ENCODE measurements at regions not wholly inside any gene's neighbourhood (a gene's known extent, or its start where the extent isn't known, plus 50 kb on each side); places are given as distances from the start of the nearest gene placed in this dataset.

GRCh38 chr10:128734161-128734560 is 607.9 kb upstream of the MKI67 start:
- FAIRE-seq, result no peak
- DNase-seq (ENCODE audit: low spot score), result no peak

- DNase-seq (ENCODE audit: low spot score), result no peak
- no peak for FAIRE-seq
These were observed 608.5 kb upstream of the MKI67 start for GRCh38 chr10:128734734-128735133.

- DNase-seq (ENCODE audit: low spot score), result no peak
- no peak for FAIRE-seq
These were observed 609.8 kb upstream of the MKI67 start for GRCh38 chr10:128735996-128736395.

GRCh38 chr10:128738386-128738915 is 612.2 kb upstream of the MKI67 start:
- DNase-seq (ENCODE audit: low spot score) (no peak), FAIRE-seq (no peak)

GRCh38 chr10:128739930-128740329 is 613.7 kb upstream of the MKI67 start:
- FAIRE-seq, result no peak
- DNase-seq (ENCODE audit: low spot score), result no peak

- FAIRE-seq (no peak), DNase-seq (ENCODE audit: low spot score) (no peak)
These were observed 615.0 kb upstream of the MKI67 start for GRCh38 chr10:128741180-128741579.

- FAIRE-seq (no peak), DNase-seq (ENCODE audit: low spot score) (no peak)
These were observed 615.5 kb upstream of the MKI67 start for GRCh38 chr10:128741680-128742079.

- FAIRE-seq (no peak), DNase-seq (ENCODE audit: low spot score) (peak; percentile 11)
These were observed 617.9 kb upstream of the MKI67 start for GRCh38 chr10:128744092-128744491.

- DNase-seq (ENCODE audit: low spot score) (no peak), FAIRE-seq (no peak)
These were observed 618.6 kb upstream of the MKI67 start for GRCh38 chr10:128744811-128745305.

- FAIRE-seq, result no peak
- DNase-seq (ENCODE audit: low spot score), result no peak
These were observed 621.5 kb upstream of the MKI67 start for GRCh38 chr10:128747582-128748346.

GRCh38 chr10:128751284-128751683 is 625.1 kb upstream of the MKI67 start:
- no peak for FAIRE-seq
- peak; percentile 73 for DNase-seq (ENCODE audit: low spot score)

GRCh38 chr10:128751851-128752250 is 625.6 kb upstream of the MKI67 start:
- FAIRE-seq (no peak), DNase-seq (ENCODE audit: low spot score) (no peak)

- FAIRE-seq (no peak), DNase-seq (ENCODE audit: low spot score) (no peak)
These were observed 633.0 kb upstream of the MKI67 start for GRCh38 chr10:128759174-128759573.

- FAIRE-seq, result no peak
- no peak for DNase-seq (ENCODE audit: low spot score)
These were observed 637.4 kb upstream of the MKI67 start for GRCh38 chr10:128763588-128763987.

GRCh38 chr10:128764190-128764589 is 638.0 kb upstream of the MKI67 start:
- FAIRE-seq, result no peak
- DNase-seq (ENCODE audit: low spot score), result no peak

GRCh38 chr10:128766915-128767314 is 640.7 kb upstream of the MKI67 start:
- DNase-seq (ENCODE audit: low spot score), result no peak
- no peak for FAIRE-seq

- FAIRE-seq, result no peak
- no peak for DNase-seq (ENCODE audit: low spot score)
These were observed 648.8 kb upstream of the MKI67 start for GRCh38 chr10:128774979-128775378.

- no peak for FAIRE-seq
These were observed 649.5 kb upstream of the MKI67 start for GRCh38 chr10:128775743-128776142.

GRCh38 chr10:128776673-128777252 is 650.5 kb upstream of the MKI67 start:
- FAIRE-seq, result no peak

More at GRCh38 chr10:128775743-128776142, 649.5 kb upstream of the MKI67 start:
- no peak for DNase-seq (ENCODE audit: low spot score)

GRCh38 chr10:128777342-128777741 is 651.1 kb upstream of the MKI67 start:
- no peak for FAIRE-seq
- no peak for DNase-seq (ENCODE audit: low spot score)

More at GRCh38 chr10:128776673-128777252, 650.5 kb upstream of the MKI67 start:
- no peak for DNase-seq (ENCODE audit: low spot score)

GRCh38 chr10:128779416-128779815 is 653.2 kb upstream of the MKI67 start:
- no peak for DNase-seq (ENCODE audit: low spot score)

GRCh38 chr10:128780156-128780761 is 654.0 kb upstream of the MKI67 start:
- DNase-seq (ENCODE audit: low spot score), result no peak
- FAIRE-seq, result no peak

More at GRCh38 chr10:128779416-128779815, 653.2 kb upstream of the MKI67 start:
- no peak for FAIRE-seq

Data from urothelium cell line (cell line).